HG03521 (cell line): ENCODE measurements at regions not wholly inside any gene's neighbourhood (a gene's known extent, or its start where the extent isn't known, plus 50 kb on each side); places are given as distances from the start of the nearest gene placed in this dataset.

Source experiments
- ATAC-seq: cut with Tn5 transposase; IDR thresholded peaks from one replicate; pipeline ENCODE4 v1.9.1; 2021; ENCODE audit warnings: mild to moderate bottlenecking, moderate library complexity; ENCODE audit not compliant: unreplicated experiment

DNA sequence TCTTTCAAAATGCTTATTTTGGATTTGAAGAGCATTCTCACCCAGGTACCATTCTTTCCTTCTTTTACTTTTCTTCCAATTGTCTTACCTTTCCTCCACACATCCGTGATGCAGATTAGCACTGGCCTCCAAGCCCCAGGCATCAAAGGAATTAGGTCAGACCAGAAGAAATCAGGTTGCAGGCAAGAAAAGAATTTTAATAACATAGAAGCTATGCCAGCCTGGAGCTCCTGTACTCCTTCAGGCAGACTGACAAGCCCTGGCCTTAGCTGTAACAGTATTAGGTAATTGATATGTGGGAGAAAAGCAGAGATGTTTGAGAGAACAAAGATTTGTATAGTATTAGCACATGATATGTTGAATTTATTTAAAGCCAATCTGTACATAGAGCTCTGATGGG lies 390.4 kb upstream of the ADGRL2 start:
- no peak for ATAC-seq

DNA sequence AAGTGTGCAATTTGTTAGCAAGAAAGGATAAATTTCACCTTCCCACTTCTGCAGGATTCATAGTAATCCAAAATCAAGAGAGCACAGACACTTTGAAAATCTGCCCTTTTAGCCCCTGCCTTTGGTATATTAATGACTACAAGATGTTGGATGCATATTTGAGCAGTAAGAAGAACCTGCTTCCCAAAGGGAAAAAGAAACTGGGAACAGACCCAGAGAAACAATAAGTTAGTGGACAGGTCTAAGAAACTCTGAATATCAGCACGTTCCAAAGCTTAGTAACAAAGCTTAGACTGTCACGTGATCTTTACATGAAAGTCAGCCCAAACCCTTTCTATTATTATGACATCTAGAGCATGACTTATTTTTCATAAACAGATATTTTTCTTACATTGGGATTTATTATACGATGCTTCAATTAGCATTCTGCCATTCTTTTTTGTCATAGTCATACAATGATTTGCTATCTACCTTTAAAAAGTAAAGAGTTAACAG lies 390.9 kb upstream of the ADGRL2 start:
- no peak for ATAC-seq

GRCh38 chr1:81409262-81409661 lies 391.5 kb upstream of the ADGRL2 start:
- ATAC-seq, result no peak

- ATAC-seq, result no peak
Measured at GRCh38 chr1:81408419-81408818, 392.3 kb upstream of the ADGRL2 start.

- no peak for ATAC-seq
Measured at GRCh38 chr1:81407000-81407821, 393.5 kb upstream of the ADGRL2 start.

DNA sequence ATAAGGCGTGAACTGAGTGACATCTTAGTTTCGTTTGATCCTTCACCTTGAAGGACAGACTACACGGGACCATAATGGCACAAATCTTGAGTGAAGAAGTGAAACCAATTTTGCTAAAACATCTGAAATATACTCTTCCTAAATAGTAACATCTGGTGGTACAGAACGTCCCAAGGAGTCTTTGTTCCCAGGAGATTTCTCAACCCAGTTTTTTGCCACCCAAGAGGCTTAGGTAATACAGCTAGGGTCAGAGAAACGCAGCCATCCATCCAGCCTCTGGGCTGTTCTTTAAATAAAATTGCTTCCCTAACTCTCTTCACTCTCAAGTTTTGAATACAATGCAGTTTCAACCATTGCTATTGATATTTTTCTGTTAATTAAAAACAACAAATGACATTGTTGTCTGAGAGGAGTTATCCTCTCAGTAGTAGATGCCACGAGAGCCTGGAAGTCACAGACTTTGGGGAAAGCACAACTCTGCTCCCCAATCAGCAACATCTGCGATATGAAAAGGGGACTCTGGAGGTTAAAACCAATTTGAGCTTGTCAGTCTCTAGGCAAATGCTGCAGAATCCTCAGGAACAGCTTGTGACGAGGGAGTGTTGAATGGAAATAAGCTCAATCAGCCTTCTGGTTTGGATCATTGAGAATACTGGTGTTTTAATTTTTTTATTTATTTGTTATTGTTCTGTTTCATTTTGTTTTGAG lies 394.3 kb upstream of the ADGRL2 start:
- ATAC-seq, result no peak

GRCh38 chr1:81398041-81398440 lies 402.7 kb upstream of the ADGRL2 start:
- no peak for ATAC-seq

GRCh38 chr1:81392526-81393226 lies 408.1 kb upstream of the ADGRL2 start:
- ATAC-seq, result no peak

DNA sequence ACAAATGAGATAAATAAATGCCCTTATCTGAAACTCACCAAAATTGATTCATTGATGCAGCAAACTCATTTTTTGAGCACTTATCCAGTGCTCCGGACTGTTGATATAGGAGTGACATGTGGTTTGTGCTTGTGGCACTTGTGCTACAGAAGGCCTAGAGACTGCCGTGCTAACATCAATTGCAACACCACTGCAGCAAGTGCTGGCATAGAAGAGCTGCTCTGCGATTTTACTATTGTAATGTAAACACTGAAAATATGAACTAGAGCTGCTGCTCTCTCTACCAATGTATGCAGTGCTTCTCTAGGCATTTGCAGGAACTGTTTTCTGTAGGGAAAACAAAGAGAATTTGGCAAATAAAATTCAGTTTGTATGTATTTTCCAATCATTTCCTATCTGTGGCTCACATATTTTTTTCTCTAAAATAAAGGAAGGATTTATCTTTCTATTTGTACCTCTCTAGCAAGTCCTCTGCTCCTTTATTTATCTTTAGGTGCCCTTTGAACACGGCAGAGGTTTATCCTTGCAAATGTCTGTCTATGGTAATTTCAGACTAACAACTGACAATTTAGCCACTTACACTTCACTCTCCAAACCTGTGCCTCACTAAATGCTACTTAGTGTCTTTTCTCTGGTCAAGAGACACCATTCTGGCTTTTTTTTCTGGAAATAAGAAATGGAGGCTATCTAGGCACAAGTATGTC lies 409.5 kb upstream of the ADGRL2 start:
- no peak for ATAC-seq

GRCh38 chr1:81388435-81388834 lies 412.3 kb upstream of the ADGRL2 start:
- no peak for ATAC-seq

DNA sequence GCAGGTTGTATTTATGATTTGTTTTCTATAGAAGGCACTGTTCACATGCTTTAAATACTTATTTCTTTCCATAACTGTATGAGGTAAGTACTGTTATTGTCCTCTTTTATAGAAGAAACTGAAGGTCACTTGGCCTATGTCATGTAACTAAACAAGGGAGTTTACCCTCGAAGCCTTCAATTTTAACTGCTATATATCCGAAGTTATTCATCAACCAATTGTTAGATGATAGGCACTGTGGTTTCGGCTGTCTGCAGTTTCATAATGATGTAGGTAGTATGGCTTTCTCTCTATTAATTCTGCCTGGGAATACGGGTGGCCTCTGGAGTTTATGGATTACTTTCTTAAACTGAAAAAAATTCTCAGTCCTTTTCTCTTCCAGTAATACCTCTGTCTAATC lies 413.3 kb upstream of the ADGRL2 start:
- no peak for ATAC-seq

DNA sequence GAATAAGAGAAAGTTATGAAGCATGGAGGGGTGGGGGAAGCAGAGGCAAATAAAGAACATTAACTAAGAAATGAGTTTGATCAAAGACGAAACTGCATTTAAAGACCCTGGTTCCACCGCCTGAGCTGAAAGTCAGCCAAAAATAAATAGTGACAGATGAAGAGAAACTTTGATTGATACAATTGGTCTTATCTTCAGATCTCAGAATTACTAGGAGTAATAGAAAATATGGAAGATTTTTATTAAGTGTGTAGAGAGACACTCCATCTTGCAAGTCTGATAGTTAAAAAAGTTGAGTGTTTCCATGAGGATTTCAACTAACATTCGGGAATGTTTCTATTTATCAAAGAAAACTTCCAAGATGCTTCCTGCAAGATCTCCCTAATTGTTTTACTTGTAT lies 418.2 kb upstream of the ADGRL2 start:
- no peak for ATAC-seq

GRCh38 chr1:81381881-81382280 lies 418.9 kb upstream of the ADGRL2 start:
- no peak for ATAC-seq

- no peak for ATAC-seq
Measured at GRCh38 chr1:81380436-81380835, 420.3 kb upstream of the ADGRL2 start.

- ATAC-seq, result no peak
Measured at GRCh38 chr1:81379430-81379829, 421.3 kb upstream of the ADGRL2 start.

GRCh38 chr1:81377406-81377805 lies 423.3 kb upstream of the ADGRL2 start:
- no peak for ATAC-seq

- ATAC-seq, result no peak
Measured at GRCh38 chr1:81375884-81376548, 424.7 kb upstream of the ADGRL2 start.

DNA sequence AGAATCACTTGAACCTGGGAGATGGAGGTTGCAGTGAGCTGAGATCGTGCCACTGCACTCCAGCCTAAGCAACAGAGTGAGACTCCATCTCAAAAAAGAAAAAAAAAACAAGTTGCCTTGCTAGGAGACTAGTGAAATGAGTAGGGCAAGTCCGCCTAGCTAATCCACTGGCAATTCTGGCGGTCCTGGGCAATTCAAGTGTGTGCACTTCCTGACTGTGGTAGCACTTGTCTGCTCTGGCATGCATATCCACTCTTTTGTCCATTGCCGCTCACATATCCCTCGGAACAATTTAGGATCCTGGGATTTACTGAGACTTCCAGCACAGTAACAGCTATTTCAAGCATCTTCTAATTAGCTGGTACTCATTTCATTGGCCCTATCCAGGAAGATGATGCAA lies 426.3 kb upstream of the ADGRL2 start:
- ATAC-seq, result no peak

GRCh38 chr1:81371864-81372263 lies 428.9 kb upstream of the ADGRL2 start:
- ATAC-seq, result no peak

DNA sequence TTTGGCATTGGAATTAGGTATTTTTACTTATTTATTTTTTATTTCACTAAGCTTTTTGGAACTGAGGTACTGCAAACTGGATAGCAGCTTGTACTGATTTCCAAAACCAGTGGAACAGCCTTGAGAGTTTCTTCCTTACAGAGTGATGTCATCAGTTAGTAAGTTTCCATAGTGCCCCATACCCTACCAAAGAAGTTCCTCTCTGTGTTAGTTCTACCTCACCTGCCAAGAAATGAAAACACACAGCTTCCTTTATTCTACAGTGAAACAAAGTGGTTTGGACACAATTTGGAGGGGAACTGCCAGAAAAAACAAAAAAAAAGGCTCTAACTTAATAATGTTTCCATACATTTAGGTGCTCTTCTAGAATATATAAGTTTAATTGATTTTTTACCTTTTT lies 430.9 kb upstream of the ADGRL2 start:
- no peak for ATAC-seq

- no peak for ATAC-seq
Measured at GRCh38 chr1:81366173-81366572, 434.6 kb upstream of the ADGRL2 start.
